H9 (cell line): ENCODE measurements at regions not wholly inside any gene's neighbourhood (a gene's known extent, or its start where the extent isn't known, plus 50 kb on each side); places are given as distances from the start of the nearest gene placed in this dataset.

ENCODE experiments used
- DNase-seq: peaks from one replicate; pipeline ENCODE4 v3.0.0-alpha.2; 2017
- H2AFZ ChIP-seq: one replicate; pipeline ENCODE4 v1.6.1; 2013; ENCODE audit warnings: mild to moderate bottlenecking, low read length, control low read depth, moderate library complexity
- H2AK5ac ChIP-seq: 2 replicates; pipeline ENCODE4 v1.6.1; 2013; ENCODE audit warnings: low read length, control low read depth, mixed read lengths; ENCODE audit not compliant: insufficient read length
- H2BK120ac ChIP-seq: one replicate; pipeline ENCODE4 v1.6.1; 2013; ENCODE audit warnings: low read depth, mild to moderate bottlenecking, low read length, control low read depth, inconsistent platforms; ENCODE audit not compliant: poor library complexity, severe bottlenecking
- H2BK12ac ChIP-seq: 2 replicates; pipeline ENCODE4 v1.6.1; 2013; ENCODE audit warnings: low read length, control low read depth, mixed read lengths, low read depth; ENCODE audit not compliant: insufficient read length
- H2BK15ac ChIP-seq: 2 replicates; pipeline ENCODE4 v1.6.1; 2013; ENCODE audit warnings: low read depth, low read length, control low read depth
- H2BK20ac ChIP-seq: one replicate; pipeline ENCODE4 v1.6.1; 2013; ENCODE audit warnings: low read depth, mild to moderate bottlenecking, low read length, control low read depth, inconsistent platforms; ENCODE audit not compliant: poor library complexity, severe bottlenecking
- H2BK5ac ChIP-seq: 2 replicates; pipeline ENCODE4 v1.6.1; 2013; ENCODE audit warnings: low read length, control low read depth, mixed read lengths; ENCODE audit not compliant: insufficient read length
- H3K14ac ChIP-seq: 2 replicates; pipeline ENCODE4 v1.6.1; 2013; ENCODE audit warnings: low read length, control low read depth; ENCODE audit not compliant: insufficient read depth
- H3K18ac ChIP-seq: 2 replicates; pipeline ENCODE4 v1.6.1; 2013; ENCODE audit warnings: low read depth, mild to moderate bottlenecking, mixed read lengths, low read length, control low read depth; ENCODE audit not compliant: insufficient read length
- H3K23ac ChIP-seq: 2 replicates; pipeline ENCODE4 v1.6.1; 2013; ENCODE audit warnings: low read length, control low read depth, mixed read lengths, low read depth; ENCODE audit not compliant: insufficient read length
- H3K23me2 ChIP-seq: 2 replicates; pipeline ENCODE4 v1.6.1; 2013; ENCODE audit warnings: low read depth, mild to moderate bottlenecking, mixed read lengths, low read length, control low read depth; ENCODE audit not compliant: insufficient read length, poor library complexity, severe bottlenecking
- H3K27ac ChIP-seq: 2 replicates; pipeline ENCODE4 v1.5.1; 2013; ENCODE audit warnings: low read length, control low read depth, mixed read lengths, low read depth; ENCODE audit not compliant: insufficient read length
- H3K27me3 ChIP-seq: 2 replicates; pipeline ENCODE4 v1.6.1; 2013; ENCODE audit warnings: low read length, control low read depth, inconsistent platforms; ENCODE audit not compliant: insufficient read depth
- H3K4ac ChIP-seq: 2 replicates; pipeline ENCODE4 v1.6.1; 2013; ENCODE audit warnings: low read depth, mild to moderate bottlenecking, control low read depth, inconsistent platforms, low read length, moderate library complexity
- H3K4me1 ChIP-seq: 2 replicates; pipeline ENCODE4 v1.6.1; 2013; ENCODE audit warnings: low read length, control low read depth, inconsistent platforms; ENCODE audit not compliant: insufficient read depth
- H3K4me2 ChIP-seq: 2 replicates; pipeline ENCODE4 v1.6.1; 2013; ENCODE audit warnings: low read length, control low read depth, mixed read lengths; ENCODE audit not compliant: insufficient read length, insufficient read depth
- H3K56ac ChIP-seq: 2 replicates; pipeline ENCODE4 v1.6.1; 2013; ENCODE audit warnings: low read depth, mild to moderate bottlenecking, mixed read lengths, low read length, control low read depth; ENCODE audit not compliant: insufficient read length
- H3K79me1 ChIP-seq: 2 replicates; pipeline ENCODE4 v1.6.1; 2013; ENCODE audit warnings: low read depth, mild to moderate bottlenecking, moderate library complexity, low read length, control low read depth, inconsistent platforms; ENCODE audit not compliant: insufficient read depth, poor library complexity, severe bottlenecking
- H3K79me2 ChIP-seq: 2 replicates; pipeline ENCODE4 v1.6.1; 2013; ENCODE audit warnings: low read length, control low read depth, inconsistent platforms; ENCODE audit not compliant: insufficient read depth
- H3K9ac ChIP-seq: 2 replicates; pipeline ENCODE4 v1.6.1; 2013; ENCODE audit warnings: low read length, control low read depth, mixed read lengths; ENCODE audit not compliant: insufficient read length; ENCODE audit errors: extremely low read depth
- H3K9me3 ChIP-seq: one replicate; pipeline ENCODE4 v1.6.1; 2013; ENCODE audit warnings: low read depth, low read length, inconsistent platforms; ENCODE audit not compliant: control insufficient read depth
- H3T11ph ChIP-seq: one replicate; pipeline ENCODE4 v1.6.1; 2013; ENCODE audit warnings: mild to moderate bottlenecking, low read length, control low read depth, inconsistent platforms
- H4K20me1 ChIP-seq: one replicate; pipeline ENCODE4 v1.6.1; 2013; ENCODE audit not compliant: control insufficient read depth, insufficient read length, insufficient read depth
- H4K5ac ChIP-seq: 2 replicates; pipeline ENCODE4 v1.6.1; 2013; ENCODE audit warnings: low read depth, mild to moderate bottlenecking, mixed read lengths, low read length, control low read depth; ENCODE audit not compliant: insufficient read length
- H4K8ac ChIP-seq: replicated peaks from 2 replicates; pipeline ENCODE4 v1.6.1; 2013; ENCODE audit warnings: low read length, control low read depth, mixed read lengths, low read depth; ENCODE audit not compliant: insufficient read length
- H4K91ac ChIP-seq: 2 replicates; pipeline ENCODE4 v1.6.1; 2013; ENCODE audit warnings: low read depth, mild to moderate bottlenecking, moderate library complexity, mixed read lengths, low read length, control low read depth; ENCODE audit not compliant: insufficient read length
- H3K27ac Mint-ChIP-seq, 3 experiments: 2 replicates in 2 of 3; 3 replicates in 1 of 3; pipeline ENCODE4 v1.8.0; 2020 to 2021; ENCODE audit warnings: mixed read lengths in 3 of 3, mild to moderate bottlenecking in 1 of 3, moderate library complexity in 1 of 3
- H3K27me3 Mint-ChIP-seq: 2 replicates; pipeline ENCODE4 v1.8.0; 2021; ENCODE audit warnings: low read depth, mild to moderate bottlenecking, moderate library complexity, mixed read lengths
- H3K36me3 Mint-ChIP-seq, 3 experiments: 2 replicates in 2 of 3; 3 replicates in 1 of 3; pipeline ENCODE4 v1.8.0; 2020 to 2021; ENCODE audit warnings: low read depth in 3 of 3, mixed read lengths in 3 of 3; ENCODE audit not compliant: insufficient read depth in 1 of 3
- H3K4me1 Mint-ChIP-seq, 2 experiments: 2 replicates each; pipeline ENCODE4 v1.8.0; 2020; ENCODE audit warnings: mixed read lengths in 2 of 2
- H3K4me3 Mint-ChIP-seq, 2 experiments: 2 replicates in 1 of 2; 3 replicates in 1 of 2; pipeline ENCODE4 v1.8.0; 2020 to 2021; ENCODE audit warnings: mild to moderate bottlenecking in 2 of 2, mixed read lengths in 2 of 2, moderate library complexity in 1 of 2
- H3K9me3 Mint-ChIP-seq, 2 experiments: 2 replicates in 1 of 2; 3 replicates in 1 of 2; pipeline ENCODE4 v1.8.0; 2020; ENCODE audit warnings: mild to moderate bottlenecking in 2 of 2, mixed read lengths in 2 of 2, moderate library complexity in 1 of 2
- CTCF ChIP-seq: fragments of 200-600 bp; sonication (generic); conservative IDR thresholded peaks from 3 replicates; pipeline ENCODE4 v1.8.0; 2021; ENCODE audit warnings: antibody characterized with exemption, mild to moderate bottlenecking
- WGBS: extraction: QIAGEN DNeasy Blood & Tissue Kit; methylation state at CpG from one replicate; pipeline ENCODE4 v1.1.7; 2013; ENCODE audit warnings: missing lambda C conversion rate, low lambda C conversion rate, mixed read lengths; ENCODE audit not compliant: insufficient read length; ENCODE audit errors: extremely low coverage; 5-methylcytosine and 5-hydroxymethylcytosine counted together

DNA sequence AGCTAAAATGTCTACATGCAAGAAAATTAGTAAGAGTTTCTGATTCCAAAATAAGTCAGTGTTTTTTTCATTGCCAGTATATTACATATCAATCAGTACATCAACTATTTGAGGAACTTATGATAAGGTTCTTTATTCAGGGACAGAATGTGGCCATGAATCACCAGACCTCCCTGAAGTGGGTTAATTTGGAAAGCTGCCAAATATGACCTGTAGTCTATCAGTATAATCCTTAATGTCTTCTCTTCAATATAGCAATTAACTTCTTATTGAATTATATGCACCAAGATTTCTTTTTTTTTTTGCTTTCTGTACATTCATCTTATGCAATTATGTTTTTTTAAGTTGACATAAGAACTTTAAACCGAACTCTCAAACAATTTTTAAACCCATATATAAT, 714.5 kb upstream of the POT1 start:
- Mint-ChIP-seq H3K4me1 (peaks cover 5 to 8% of the 10 kb centered on the region in 2 experiments; a peak in 3 of 4 replicates), H3K27ac (no peak overlapping the region), H3K27me3 (no peaks in the 10 kb centered on the region), H3K9me3 (no peaks in the 10 kb centered on the region), H3K4me3 (no peak overlapping the region), H3K36me3 (no peaks in the 10 kb centered on the region)
- H3K79me2 ChIP-seq: no peaks in the 10 kb centered on the region
- H2BK5ac ChIP-seq: no peak overlapping the region
- no CpG with 5 or more reads among the region's 1 CpG for WGBS
- no peak overlapping the region for H3K23ac ChIP-seq
- H3K4me1 ChIP-seq: no peaks in the 10 kb centered on the region
- no peaks in the 10 kb centered on the region for H3K9me3 ChIP-seq
- no peak overlapping the region for H2BK120ac ChIP-seq
- H3K23me2 ChIP-seq: no peaks in the 10 kb centered on the region
- no peak overlapping the region for H4K91ac ChIP-seq
- no peak overlapping the region for H3K27ac ChIP-seq
- H3T11ph ChIP-seq: no peak overlapping the region
- no peak overlapping the region for H3K9ac ChIP-seq
- no peak overlapping the region for H4K5ac ChIP-seq
- H2BK15ac ChIP-seq: no peak overlapping the region
- no peak overlapping the region for H2AK5ac ChIP-seq
- H2AFZ ChIP-seq: no peak overlapping the region
- H2BK20ac ChIP-seq: no peak overlapping the region
- H3K79me1 ChIP-seq: no peaks in the 10 kb centered on the region
- H3K56ac ChIP-seq: no peak overlapping the region
- no peak for DNase-seq
- no peak for TF ChIP-seq CTCF
- no peaks in the 10 kb centered on the region for H4K20me1 ChIP-seq
- no peak overlapping the region for H3K4ac ChIP-seq
- H3K18ac ChIP-seq: no peak overlapping the region
- H3K27me3 ChIP-seq: no peaks in the 10 kb centered on the region
- H3K4me2 ChIP-seq: no peak overlapping the region
- no peak overlapping the region for H4K8ac ChIP-seq
- no peak overlapping the region for H2BK12ac ChIP-seq
- H3K14ac ChIP-seq: no peak overlapping the region
